Stimulated activated CD8-positive, alpha-beta memory T cell treated with anti-CD3 and anti-CD28 coated beads, Interleukin-12 subunit alpha, Interleukin-12 subunit beta, amount 100 ng/mL, for 4 hours (primary cell): ENCODE measurements at regions not wholly inside any gene's neighbourhood (a gene's known extent, or its start where the extent isn't known, plus 50 kb on each side); places are given as distances from the start of the nearest gene placed in this dataset.

Experiments
- DNase-seq: peaks from one replicate; pipeline ENCODE4 v3.0.0-alpha.2; 2020; ENCODE audit warnings: low read depth

- DNase-seq, result no peak
Measured at GRCh38 chr19:29397748-29398147, 128.0 kb upstream of the VSTM2B start.

DNA sequence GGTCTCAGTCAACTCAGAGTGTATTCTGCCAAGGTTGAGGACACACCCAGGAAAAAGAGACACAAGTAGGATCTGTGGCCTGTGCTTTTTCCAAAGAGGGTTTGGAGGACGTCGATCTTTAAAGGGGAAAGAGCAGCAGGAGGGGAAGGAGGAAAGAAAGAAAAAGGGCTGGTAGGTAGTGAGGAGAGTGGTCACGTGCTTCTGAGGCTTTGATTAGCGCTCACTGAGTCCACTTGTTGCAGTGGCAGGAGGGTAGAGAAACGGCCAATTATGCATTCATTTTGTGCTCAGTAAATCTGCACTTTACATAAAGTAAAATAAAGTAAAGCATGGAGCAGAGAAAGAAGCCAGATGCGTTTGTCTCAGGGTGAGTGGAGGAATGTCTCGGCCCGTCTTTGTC is 126.0 kb upstream of the VSTM2B start:
- no peak for DNase-seq

DNA sequence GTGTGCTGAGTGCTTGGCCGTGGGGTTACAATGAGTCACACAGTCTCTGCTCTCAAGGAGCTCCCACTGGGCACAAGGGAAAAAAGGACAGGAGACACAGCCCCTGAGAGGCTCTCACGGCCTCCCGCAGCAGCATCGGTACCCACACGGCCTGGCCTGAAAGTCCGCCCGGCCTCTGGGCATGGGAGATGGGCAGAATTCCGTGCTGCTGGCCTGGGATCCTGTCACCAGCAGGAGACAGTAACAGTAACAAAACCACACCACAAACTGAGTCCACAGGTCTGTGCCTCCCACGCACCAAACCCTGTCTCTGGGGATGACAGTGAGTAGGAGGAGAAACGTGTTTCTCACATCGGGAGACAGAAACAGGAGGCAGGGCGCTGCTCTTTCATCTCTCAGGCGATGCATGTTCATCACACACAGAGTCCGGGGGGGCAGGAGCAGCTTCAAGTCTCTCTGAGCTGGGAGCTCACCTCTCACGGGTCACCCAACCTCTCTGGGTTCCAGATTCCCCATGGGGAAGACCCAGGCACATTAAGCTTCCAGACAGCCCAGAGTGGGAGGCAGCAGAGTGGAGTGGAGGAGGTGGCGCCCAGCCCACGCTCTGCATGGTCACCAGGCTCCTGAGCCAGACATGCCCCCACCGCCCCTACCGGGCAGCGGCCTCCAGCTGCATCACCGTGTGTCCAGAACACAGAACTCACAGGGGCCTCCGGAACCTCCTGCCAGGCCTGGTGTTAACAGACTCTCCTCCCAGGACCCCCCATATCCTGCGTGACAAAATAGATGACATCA is 124.7 kb upstream of the VSTM2B start:
- DNase-seq, result no peak

GRCh38 chr19:29401712-29402421 is 123.9 kb upstream of the VSTM2B start:
- no peak for DNase-seq

- no peak for DNase-seq
Measured at GRCh38 chr19:29402563-29402962, 123.2 kb upstream of the VSTM2B start.

GRCh38 chr19:29404015-29404414 is 121.8 kb upstream of the VSTM2B start:
- DNase-seq, result no peak

DNA sequence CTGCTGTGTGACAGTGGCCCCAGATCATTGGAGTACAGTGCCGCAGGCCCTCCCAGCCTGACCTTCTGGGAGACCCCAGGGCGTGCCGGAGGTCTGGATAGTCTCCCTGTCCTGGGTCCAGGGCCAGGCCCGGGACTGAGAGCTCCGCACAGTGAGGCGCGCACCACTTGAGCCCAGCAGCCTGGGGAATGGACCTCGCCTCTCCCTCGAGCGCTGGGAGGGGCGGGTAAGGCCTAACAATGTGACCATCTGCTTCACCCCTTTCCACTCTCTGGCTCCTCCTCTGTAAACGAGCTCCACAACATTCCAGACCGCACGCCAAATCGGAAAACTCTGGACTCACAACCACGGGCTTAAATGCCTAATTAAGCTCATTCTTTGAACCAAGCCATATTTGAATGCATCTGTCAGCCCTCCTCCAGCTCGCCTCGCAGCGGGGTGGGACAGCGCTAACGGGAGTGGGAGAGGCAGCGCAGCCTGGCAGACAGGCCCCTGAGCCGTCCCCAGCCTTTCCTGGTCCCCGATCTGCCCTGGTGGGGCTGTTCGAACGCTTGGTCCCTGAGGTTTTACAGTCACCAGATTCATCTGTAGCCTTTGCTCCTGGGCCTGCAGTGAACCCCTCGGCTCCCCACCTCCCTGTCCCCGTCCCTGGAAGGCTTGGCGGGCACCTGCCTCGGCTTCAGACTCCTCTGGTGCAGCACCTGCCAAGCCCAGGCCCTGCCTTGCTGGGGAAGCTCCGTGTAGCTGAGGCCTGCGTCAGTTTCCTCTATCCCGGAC is 120.7 kb upstream of the VSTM2B start:
- no peak for DNase-seq

- DNase-seq, result no peak
Measured at GRCh38 chr19:29405728-29405995, 120.1 kb upstream of the VSTM2B start.

DNA sequence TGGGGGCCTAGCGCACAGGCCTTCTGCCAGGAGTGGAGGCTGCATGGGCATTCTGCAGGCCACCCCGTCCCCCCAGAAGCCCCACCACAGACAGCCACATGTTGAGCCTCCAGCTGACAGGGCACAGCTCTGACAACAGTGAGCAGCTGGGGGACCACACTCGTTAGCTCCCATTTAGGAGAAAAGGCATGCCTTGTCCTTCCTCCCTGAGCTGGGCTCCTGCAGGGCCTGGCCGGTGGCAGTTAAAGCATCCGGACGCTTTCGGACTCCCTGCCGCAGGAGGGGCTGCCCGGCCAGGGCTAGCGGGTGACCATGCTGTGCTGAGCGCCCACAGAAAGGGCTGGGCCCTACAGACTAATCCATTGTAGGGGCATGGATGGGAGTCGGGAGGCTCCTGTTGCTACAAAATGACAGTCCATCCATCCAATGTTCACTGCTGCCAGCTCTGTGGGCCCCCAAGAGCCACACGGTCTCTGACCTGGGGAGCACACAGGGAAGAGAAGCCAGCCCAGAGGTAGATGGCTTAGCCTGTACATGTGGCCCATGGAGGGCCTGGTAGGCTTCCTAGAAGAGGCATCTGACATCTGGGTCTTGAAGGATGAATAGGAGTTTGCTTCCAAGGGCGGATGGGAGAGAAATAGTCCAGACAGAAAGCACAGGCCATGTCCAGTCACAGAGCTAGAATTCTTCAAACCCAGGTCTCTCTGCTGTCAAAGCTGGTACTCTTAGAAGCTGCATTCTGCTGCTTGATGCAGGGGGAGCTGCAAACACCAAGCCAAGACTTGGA is 116.5 kb upstream of the VSTM2B start:
- no peak for DNase-seq

DNA sequence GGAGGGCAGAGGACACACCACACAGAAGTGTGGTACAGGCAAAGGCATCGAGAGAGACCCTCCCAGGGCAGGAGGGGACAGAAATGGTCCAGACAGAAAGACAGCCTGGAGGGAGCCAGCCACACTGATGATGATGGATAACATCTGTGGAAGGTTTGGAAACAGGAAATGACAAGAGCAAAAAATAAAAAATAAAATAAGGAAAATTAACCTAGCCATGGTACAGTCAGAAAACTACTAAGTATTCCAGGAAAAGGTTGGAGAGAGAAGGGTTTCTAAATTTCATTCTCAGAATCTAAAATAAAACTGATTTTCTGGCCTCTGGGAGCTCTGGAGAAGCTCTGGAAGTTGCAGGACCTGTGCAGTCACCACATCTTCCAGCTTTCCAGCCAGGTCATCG is 115.2 kb upstream of the VSTM2B start:
- no peak for DNase-seq

- no peak for DNase-seq
Measured at GRCh38 chr19:29411113-29411581, 114.6 kb upstream of the VSTM2B start.

- no peak for DNase-seq
Measured at GRCh38 chr19:29413435-29413834, 112.4 kb upstream of the VSTM2B start.

DNA sequence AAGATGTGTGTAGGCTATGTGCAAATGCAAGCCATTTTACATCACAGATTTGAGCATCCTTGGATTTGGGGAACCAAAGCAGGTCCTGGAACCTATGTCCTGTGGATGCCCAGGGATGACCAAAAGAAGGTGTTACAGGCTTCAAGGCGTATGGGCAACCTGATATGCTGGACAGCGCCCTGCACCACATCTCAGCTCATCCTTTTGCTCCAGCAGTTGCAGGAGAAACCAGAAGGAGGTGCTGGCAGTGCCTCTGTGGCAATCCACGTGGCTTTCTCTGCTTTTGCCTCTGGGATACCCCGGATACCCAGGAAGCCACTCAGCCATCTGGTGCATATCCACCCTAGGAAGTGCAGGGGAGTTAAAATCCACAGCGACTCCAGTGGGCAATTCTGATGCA is 110.3 kb upstream of the VSTM2B start:
- DNase-seq, result no peak

GRCh38 chr19:29417048-29417447 is 108.7 kb upstream of the VSTM2B start:
- DNase-seq, result no peak

- no peak for DNase-seq
Measured at GRCh38 chr19:29418201-29418600, 107.6 kb upstream of the VSTM2B start.

GRCh38 chr19:29420065-29420464 is 105.7 kb upstream of the VSTM2B start:
- DNase-seq, result no peak

DNA sequence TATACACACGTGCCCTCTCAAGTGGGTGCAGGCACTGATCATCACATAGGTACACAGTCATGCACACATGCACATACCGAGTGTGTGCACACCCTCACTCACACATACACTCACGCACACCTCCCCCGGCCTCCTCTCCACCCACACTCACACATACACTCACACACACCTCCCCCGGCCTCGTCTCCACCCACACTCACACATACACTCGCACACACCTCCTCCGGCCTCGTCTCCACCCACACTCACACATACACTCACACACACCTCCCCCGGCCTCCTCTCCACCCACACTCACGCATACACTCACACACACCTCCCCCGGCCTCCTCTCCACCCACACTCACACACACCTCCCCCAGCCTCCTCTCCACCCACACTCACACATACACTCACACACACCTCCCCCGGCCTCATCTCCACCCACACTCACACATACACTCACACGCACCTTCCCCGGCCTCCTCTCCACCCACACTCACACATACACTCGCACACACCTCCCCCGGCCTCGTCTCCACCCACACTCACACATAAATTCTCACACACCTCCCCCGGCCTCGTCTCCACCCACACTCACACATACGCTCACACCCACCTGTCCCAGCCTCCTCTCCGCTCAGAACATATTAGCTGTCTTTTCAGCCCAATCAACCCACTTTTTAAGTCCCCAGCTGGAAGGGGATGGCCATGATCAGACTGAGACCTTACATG is 105.2 kb upstream of the VSTM2B start:
- no peak for DNase-seq

GRCh38 chr19:29421196-29421545 is 104.6 kb upstream of the VSTM2B start:
- DNase-seq, result no peak

DNA sequence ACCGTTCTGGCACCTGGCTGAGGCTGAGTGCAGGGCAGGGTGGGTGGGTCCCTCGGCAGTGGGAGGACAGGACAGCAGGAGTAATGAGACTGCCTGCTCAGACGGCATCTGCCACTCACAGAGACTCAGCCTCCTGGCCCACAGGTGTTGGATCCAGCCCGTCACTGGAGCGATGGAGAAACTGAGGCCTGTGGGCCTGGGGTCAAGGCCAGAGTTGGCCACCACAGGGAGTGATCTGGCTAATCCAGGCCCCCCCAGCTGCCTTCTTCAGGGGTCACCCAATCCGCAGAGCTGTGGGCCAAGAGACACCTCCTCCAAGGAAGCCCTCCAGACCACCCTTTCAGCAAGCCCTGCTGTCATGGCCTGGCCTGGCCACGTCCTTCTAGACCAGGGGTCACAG is 103.7 kb upstream of the VSTM2B start:
- no peak for DNase-seq

DNA sequence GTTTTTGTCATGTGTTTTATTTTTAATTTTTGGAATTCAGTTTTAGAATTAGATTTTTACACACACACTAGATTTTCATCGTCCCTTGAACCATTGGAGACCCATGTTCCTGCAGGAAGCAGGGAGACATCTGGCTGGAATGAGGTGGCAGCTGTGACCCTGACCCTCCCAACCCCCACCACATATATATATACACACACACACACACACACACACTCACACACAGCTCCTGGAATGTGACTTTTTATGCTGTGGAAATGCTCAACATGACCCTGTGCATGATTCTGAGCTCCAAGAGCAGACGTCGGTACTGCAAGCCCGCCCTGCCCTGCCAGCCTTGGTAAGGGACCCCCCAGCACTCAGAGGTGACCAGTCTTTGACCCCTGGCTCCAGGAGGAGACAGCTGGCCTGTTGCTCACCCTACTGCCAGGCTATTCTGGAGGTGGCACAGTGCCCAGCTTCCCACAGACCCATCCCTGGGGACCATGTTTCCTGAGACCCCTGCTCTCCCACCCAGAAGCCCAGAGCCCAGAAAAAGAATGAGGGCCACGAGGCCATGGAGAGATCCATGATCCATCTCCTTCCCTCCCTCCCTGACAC is 103.2 kb upstream of the VSTM2B start:
- no peak for DNase-seq

- DNase-seq, result no peak
Measured at GRCh38 chr19:29428071-29428470, 97.7 kb upstream of the VSTM2B start.
